NB4 (cell line): ENCODE measurements at regions not wholly inside any gene's neighbourhood (a gene's known extent, or its start where the extent isn't known, plus 50 kb on each side); places are given as distances from the start of the nearest gene placed in this dataset.

ENCODE experiments used
- DNase-seq: peaks from one replicate; pipeline ENCODE4 v3.0.0; 2010; ENCODE audit warnings: low read depth
- H3K4me3 ChIP-seq: one replicate; pipeline ENCODE4 v1.5.1; 2011; ENCODE audit warnings: mild to moderate bottlenecking, low read depth, low read length, moderate library complexity
- MAX ChIP-seq: IDR thresholded peaks from 2 replicates; pipeline ENCODE4 v1.6.1; 2011; ENCODE audit warnings: low read depth, low read length
- MYC ChIP-seq: IDR thresholded peaks from 2 replicates; pipeline ENCODE4 v1.6.1; 2011; ENCODE audit warnings: low read depth, low read length
- POLR2A ChIP-seq: IDR thresholded peaks from 2 replicates; pipeline ENCODE4 v1.6.1; 2011; ENCODE audit warnings: mild to moderate bottlenecking; ENCODE audit not compliant: insufficient read length; ENCODE audit errors: extremely low read depth
- TF ChIP-seq, protein P1 (sequence below): IDR thresholded peaks from one replicate; pipeline ENCODE4 v1.5.1; 2012; ENCODE audit warnings: low read depth, low read length

GRCh38 chr6:66362888-66363287, 655.9 kb upstream of the EYS start:
- no peak for DNase-seq
- H3K4me3 ChIP-seq: no peak overlapping the region
- TF ChIP-seq MYC: no peak
- TF ChIP-seq MAX: no peak
- no peak for TF ChIP-seq POLR2A
- TF ChIP-seq, protein P1, sequence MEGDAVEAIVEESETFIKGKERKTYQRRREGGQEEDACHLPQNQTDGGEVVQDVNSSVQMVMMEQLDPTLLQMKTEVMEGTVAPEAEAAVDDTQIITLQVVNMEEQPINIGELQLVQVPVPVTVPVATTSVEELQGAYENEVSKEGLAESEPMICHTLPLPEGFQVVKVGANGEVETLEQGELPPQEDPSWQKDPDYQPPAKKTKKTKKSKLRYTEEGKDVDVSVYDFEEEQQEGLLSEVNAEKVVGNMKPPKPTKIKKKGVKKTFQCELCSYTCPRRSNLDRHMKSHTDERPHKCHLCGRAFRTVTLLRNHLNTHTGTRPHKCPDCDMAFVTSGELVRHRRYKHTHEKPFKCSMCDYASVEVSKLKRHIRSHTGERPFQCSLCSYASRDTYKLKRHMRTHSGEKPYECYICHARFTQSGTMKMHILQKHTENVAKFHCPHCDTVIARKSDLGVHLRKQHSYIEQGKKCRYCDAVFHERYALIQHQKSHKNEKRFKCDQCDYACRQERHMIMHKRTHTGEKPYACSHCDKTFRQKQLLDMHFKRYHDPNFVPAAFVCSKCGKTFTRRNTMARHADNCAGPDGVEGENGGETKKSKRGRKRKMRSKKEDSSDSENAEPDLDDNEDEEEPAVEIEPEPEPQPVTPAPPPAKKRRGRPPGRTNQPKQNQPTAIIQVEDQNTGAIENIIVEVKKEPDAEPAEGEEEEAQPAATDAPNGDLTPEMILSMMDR: no peak

- H3K4me3 ChIP-seq: no peak overlapping the region
- DNase-seq: no peak
- TF ChIP-seq MYC: no peak
- no peak for TF ChIP-seq POLR2A
- TF ChIP-seq, protein P1: no peak
- TF ChIP-seq MAX: no peak
Observed at GRCh38 chr6:66361886-66362285, 654.9 kb upstream of the EYS start.

DNA sequence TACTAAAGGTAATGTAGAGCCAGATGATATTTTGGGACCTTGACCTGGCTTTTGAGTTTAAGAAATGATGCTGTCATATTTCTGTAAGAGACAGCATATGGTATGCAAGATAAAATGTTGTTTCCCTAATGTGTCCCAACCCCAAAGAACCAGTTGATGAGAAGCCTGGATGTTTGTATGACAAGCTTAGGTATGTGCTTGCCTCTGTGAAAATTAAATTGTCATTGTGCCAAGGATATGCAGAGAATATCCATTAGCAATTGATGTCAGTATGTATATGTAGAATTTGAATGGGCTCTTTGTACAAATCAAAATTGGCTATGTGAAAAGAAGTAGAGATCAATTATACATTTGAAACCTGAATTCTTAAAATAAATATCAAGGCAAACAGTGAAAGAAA, 650.8 kb upstream of the EYS start:
- no peak for DNase-seq
- no peak for TF ChIP-seq POLR2A
- TF ChIP-seq, protein P1: no peak
- TF ChIP-seq MYC: no peak
- no peak for TF ChIP-seq MAX
- no peak overlapping the region for H3K4me3 ChIP-seq

GRCh38 chr6:66355471-66355870, 648.4 kb upstream of the EYS start:
- no peak for TF ChIP-seq MAX
- TF ChIP-seq POLR2A: no peak
- no peak for TF ChIP-seq MYC
- TF ChIP-seq, protein P1: no peak
- no peak overlapping the region for H3K4me3 ChIP-seq
- DNase-seq: no peak

- DNase-seq: no peak
Observed at GRCh38 chr6:66344796-66345195, 637.8 kb upstream of the EYS start.

More at GRCh38 chr6:66344796-66345195, 637.8 kb upstream of the EYS start:
- H3K4me3 ChIP-seq: no peak overlapping the region
- no peak for TF ChIP-seq MAX
- TF ChIP-seq, protein P1: no peak
- no peak for TF ChIP-seq MYC
- no peak for TF ChIP-seq POLR2A
